ENCODE measurements at regions not wholly inside any gene's neighbourhood (a gene's known extent, or its start where the extent isn't known, plus 50 kb on each side); places are given as distances from the start of the nearest gene placed in this dataset.

DNA sequence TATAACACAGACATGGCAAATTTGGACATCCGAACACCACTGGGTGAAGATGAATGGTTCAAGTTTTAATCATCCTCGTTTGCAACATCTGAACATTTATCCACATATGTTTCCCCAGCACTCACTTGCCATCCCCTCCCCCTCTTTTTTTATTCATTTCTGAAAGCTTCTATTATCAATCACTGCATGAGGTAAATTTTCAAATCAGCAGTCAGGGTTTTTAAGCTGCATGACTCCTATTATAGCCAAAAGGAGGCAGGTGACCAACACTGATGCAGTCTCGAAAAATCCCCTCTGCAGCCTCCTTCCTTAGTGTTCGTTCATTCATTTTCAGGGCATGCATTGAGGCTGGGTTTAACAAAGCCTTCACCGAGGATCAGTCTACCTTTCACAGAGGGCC lies 530.8 kb upstream of the JARID2 start:
- TF ChIP-seq CTCF (IDR thresholded peaks at IDR 0.05) (no peak), POLR2A (IDR thresholded peaks at IDR 0.05) (no peak), EP300 (IDR thresholded peaks at IDR 0.05) (no peak)
